RPMI8226 (cell line): ENCODE measurements at regions not wholly inside any gene's neighbourhood (a gene's known extent, or its start where the extent isn't known, plus 50 kb on each side); places are given as distances from the start of the nearest gene placed in this dataset.
"Not testable (repeated sequence)": the region's sequence is repeated elsewhere in the genome, so short reads cannot be mapped to it uniquely, and the experiment has no call there.

Experiments
- DNase-seq: peaks from one replicate; pipeline ENCODE4 v3.0.0-alpha.2; 2015

DNA sequence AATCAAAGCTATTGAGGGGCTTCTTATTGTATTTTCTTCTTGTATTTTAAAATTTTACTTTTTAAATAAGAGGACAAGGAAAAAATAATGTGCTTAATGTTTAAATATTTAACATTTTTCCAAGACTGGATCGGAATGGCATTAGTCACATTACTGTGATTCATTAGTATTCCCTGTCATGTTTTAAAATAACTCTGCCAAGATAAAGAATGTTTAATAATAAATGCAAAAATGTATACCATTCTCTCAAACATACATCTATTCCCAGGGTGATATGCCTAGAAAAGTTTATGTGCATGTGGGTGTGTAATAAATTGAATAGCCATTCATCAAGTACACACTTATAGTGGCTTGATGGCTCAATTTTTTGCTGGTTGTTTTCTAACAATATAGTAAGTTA lies 936.1 kb downstream of the PLOD2 start:
- DNase-seq: no peak

DNA sequence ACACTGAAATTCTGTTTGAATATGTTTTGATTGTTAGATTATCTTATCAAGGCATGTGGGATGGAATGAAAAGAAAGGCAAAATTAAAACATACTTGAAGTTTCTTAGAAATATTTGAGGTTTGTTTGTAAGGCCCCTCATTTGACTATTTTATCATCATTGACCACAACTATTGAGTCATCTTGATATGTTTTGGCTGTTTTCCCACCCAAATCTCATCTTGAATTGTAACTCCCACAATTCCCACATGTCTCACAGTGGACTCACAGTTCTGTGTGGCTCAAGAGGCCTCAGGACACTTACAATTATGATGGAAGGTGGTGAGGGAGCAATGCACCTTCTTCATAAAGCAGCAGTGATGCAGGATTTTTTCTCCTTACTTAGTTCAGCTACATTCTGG lies 917.1 kb downstream of the PLOD2 start:
- no peak for DNase-seq

DNA sequence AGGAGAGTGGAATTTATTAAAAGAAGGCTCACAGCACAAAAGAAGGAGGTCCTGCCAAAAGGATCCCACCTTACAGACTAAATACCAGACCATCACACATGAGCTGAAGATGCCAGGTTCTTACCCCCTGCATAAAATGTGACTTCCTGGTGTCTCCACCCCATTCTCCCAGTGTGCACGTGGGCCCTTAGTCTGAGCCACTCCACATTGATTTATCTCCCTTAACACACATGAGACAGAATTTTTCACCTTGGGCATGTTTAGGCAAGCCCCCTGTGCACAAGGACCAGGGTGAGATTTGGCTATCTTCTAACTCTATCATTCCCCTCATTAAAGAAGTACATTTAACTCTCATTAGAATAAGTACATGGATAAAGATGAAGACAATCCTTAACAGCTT lies 916.7 kb downstream of the PLOD2 start:
- DNase-seq: no peak

DNA sequence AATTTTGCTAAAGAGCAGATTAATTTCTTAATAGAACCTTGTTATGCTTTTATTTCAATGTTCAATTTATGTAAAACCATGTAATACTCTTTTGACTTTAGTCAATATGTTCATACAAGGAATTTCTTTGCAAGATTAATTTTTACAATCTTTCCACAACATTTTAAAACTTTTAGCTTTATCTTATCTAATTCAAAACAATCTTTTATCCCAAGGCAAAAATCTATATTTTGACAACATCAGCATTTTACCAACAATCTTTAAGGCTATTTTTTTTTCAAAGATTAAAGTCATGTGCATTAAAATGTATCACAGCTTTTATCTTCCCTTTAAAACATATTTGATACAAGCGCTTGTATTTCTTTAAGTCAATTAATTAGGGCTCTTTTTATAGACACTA lies 914.7 kb downstream of the PLOD2 start:
- no peak for DNase-seq

DNA sequence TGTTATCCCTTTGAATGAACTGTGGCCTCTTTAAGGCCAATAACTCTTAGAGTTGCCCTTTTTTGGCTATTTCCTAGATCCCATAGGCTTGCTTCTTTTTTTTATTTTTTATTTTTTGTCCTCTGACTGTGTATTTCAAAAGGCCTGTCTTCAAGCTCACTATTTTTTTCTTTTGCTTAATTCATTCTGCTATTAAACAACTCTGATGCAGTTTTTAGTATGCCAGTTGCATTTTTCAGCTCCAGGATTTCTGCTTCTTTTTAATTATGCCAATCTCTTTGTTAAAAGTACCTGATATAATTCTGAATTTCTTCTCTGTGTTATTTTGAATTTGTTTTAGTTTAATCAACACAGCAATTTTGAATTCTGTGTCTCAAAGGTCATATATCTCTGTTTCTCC lies 912.1 kb downstream of the PLOD2 start:
- DNase-seq: no peak

DNA sequence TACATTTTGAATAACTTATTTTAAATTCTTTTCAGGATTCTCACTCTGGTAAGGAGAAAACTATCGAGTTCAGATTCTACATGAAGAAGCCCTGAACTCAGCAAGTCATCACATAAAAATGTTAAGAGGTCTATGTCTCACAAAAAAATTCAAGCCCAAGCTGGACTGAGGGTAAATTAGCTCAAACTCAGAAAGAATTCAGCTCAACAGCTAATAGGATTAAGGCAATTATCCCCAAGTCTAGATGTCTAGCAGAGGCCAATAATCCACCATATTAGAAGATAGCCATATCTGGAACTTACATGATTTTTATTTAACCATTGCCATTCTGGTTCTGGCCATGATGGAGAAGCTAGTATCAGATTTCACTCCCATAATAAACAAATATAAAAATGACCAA lies 909.7 kb downstream of the PLOD2 start:
- no peak for DNase-seq

DNA sequence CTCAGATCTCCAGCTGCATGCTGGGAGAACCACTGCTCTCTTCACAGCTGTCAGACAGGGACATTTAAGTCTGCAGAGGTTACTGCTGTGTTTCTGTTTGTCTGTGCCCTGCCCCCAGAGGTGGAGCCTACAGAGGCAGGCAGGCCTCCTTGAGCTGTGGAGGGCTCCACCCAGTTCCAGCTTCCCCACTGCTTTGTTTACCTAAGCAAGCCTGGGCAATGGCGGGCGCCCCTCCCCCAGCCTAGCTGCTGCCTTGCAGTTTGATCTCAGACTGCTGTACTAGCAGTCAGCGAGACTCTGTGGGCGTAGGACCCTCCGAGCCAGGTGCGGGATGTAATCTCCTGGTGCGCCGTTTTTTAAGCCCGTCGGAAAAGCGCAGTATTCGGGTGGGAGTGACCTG lies 903.0 kb downstream of the PLOD2 start:
- peak; percentile 32 for DNase-seq

DNA sequence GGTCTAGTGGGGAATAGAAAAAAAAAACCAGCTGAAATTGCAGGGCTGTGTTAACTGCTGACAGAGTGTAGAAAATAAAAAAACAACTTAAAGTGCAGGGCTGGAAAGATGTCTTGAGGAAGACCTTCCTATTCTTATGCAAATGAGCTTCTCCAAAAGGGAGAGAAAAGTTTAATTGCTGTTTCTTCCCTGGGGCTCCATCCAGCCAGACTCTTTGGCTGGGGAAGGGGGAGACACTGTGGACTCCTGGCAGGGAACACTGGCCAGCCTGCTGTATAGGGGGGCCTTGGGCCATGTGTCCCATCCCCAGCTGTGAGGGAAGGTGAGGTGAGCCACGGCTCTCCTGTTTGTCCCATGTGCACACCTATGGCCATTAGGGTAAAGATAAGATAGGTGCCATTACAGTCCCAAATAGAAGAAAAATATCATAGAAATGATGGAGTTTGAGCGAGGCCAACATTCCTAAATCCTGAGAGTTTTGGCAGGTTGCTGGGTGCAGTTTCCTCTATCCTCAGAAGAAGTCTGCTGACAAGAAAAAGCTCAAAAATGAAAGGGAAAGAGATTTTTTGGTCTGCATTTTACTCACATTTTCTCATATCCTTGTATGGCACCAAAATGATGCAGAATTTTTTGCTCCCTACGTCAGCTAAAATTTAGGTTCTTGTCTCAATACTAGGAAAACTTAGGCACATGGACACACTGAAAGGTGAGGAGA lies 901.7 kb downstream of the PLOD2 start:
- no peak for DNase-seq

DNA sequence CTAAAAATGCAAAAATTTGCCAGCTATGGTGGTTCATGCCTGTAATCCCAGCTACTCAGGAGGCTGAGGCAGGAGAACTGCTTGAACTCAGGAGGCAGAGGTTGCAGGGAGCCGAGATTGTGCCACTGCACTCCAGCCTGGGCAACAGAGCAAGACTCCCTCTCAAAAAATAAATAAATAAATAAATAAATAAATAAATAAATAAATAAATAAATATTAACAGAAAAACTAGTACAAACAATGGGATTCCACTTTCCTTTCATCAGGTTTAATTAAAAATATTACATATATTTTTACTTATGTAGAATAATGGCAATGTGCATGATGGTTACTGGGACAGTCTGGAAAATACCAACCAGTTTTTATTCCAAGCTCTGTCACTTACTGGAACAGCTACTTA lies 897.5 kb downstream of the PLOD2 start:
- not testable (repeated sequence) for DNase-seq

DNA sequence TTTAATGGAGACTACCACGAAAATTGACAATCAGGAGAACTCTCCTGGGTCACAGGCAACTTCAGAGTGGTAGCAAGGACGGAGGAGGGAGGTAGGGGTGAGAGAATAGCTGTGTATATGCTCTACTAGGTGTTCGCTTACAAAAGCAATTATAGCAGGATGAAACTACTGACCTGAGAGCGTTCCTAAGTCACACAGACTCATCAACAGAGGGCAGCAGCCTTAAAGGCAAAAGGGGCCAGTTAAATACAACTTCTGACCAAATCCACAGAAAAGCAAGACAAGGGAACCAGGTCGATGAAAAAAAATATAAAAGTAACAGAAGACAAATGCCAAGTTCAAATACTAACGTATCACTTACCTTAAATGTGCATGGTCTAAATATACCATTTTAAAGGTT lies 894.6 kb downstream of the PLOD2 start:
- no peak for DNase-seq

DNA sequence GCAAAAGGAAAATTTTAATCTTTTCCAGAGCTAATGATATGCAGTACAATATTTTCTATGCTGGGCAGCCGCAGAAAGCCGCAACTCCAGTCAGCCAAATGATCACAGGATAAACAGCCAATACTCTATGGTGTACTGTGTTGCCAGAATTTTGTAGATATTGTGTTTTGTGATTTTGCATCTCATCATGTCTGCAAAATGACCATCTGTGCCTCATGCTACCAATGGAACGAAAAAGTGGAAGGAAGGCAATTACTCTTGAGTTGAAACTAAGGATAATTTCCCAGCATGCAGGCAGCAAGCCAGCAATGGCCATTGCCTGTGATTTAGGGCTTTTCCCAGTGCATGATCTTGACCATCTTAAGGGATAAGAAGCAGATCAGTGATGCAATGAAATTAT lies 891.9 kb downstream of the PLOD2 start:
- DNase-seq: no peak

DNA sequence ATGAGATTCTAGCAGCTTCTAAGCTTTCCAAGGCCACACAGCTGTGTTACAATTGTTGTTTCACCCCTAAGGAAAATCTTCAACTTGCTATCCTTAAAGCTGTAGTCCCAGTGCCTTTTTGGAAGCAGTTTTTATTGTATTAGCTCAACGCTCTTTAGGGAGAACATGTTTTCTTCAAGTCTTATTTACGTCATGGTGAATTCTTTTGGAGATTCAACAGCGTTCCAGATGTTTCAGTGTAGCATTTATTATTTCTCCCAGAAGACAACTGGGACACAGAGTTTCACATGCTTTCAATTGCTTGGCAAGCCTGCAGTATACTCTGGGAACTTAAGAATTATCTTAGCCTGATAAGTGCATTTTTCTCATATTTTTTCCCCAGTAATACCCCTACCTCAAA lies 888.3 kb downstream of the PLOD2 start:
- no peak for DNase-seq

DNA sequence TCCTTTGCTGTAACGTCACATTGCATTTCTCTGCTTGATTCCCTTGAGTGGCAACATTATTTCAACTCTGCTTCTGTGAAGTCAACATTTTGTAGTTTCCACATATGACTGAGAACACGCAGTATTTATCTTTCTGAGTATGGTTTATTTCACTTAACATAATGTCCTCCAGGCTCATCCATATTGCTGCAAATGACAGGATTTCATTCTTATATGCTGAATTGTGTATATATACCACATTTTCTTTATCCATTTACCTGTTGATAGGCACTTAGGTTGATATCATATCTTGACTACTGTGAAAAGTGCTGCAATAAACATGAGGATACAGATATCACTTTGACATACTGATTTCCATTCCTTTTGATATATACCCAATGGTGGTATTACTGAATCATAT lies 878.5 kb downstream of the PLOD2 start:
- no peak for DNase-seq

DNA sequence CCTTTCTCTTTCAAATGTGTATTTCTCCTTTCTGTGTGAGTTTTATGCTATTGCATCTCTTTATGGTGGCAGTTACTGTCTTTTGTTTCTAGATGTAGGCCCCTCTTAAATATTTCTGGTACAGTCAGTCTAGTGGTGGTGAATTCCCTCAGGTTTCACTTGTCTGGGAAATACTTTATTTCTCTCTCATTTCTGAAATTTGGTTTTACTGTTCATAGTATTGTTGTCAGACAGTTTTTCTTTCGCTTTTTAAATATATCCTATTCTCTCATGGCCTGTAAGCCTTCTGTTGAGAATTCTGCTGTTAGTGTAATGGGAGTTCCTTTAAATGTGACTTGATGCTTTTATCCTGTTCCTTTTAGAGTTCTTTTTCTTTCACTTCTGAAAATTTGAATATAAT lies 874.0 kb downstream of the PLOD2 start:
- no peak for DNase-seq

DNA sequence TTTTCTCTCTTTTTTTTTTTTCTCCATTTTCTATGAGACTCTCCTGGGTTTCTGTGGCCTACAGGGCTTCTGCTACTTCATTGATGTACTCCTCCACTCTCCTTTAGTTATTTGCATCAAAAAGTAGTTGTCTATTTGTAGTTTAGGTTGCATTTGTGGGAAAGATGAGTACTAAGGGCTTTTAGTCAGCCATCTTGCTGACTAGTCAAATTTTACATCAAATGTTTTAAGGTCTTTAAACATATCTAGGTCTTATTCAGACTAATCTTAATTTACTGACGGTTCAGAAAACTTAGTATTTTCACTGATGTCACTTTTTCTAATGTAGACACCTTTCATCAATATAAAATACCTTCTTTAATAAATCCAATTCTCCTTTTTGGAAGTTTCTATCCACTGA lies 871.0 kb downstream of the PLOD2 start:
- DNase-seq: no peak

DNA sequence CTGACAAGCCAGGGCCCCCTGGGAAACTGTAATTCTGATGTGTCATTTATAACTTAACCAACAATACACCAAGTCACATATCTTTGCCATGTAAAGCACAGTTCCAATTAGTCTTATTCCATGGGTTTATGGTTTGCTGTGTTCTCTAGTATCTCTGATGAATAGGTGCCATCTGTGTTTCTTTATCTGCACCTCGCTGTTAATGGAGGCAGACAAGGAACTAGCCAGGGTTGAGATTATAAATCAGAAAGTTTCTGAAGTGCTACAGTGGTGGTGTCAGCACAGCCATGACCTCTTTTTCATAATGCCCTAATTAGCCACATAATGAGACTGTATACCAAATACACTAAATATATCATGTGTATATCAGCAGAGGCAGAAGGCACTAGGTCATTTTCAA lies 866.4 kb downstream of the PLOD2 start:
- no peak for DNase-seq

DNA sequence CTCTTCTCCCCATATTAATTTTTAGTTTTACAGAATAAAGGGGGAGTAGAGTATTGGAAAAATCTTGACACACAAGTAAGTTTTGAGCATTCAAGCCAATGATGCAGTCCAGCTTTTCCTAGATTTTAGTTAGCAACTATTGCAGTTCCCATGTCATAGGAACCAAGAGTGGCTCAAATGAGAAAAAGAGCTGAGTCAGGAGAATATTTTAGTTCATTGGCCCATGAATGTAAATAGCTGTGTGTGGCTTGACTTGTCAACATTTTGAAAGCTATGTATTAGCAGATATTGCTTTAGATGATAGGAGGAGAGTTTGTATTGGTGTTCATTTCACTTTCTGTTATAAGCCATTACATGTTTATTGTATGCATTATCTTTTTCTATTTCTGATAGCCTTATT lies 853.7 kb downstream of the PLOD2 start:
- DNase-seq: no peak

DNA sequence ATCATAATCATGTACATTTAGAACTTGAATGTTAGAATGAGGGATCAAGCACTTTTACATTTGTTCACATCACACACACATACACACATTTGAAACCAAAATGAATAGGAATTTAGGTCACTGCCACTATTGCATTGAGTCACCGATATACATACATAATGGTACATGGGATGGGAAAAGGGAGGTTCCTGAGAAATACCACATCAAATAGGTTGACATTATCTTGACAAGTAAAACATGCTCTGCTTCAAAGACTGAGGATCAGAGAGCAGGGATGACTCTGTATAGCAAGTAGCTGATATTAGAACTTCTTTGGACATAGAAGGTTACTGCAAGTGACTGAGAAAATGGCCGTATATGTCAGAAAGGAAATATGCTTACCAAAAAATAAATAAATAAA lies 847.2 kb downstream of the PLOD2 start:
- DNase-seq: no peak

DNA sequence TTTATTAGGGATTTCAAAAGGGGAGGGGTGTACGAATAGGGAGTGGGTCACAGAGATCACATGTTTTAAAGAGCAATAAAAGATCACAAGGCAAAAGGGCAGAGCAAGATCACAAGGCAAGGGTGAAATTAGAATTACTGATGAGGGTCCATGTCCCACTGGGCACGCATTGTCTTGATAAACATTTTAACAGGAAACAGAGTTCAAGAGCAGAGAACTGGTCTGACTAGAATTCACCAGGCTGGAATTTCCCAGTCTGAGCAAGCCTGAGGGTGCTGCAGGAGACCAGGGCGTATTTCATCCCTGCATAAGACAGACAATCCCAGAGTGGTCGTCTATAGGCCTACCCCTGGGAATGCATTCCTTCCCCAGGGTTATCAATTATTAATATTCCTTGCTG lies 844.7 kb downstream of the PLOD2 start:
- not testable (repeated sequence) for DNase-seq

DNA sequence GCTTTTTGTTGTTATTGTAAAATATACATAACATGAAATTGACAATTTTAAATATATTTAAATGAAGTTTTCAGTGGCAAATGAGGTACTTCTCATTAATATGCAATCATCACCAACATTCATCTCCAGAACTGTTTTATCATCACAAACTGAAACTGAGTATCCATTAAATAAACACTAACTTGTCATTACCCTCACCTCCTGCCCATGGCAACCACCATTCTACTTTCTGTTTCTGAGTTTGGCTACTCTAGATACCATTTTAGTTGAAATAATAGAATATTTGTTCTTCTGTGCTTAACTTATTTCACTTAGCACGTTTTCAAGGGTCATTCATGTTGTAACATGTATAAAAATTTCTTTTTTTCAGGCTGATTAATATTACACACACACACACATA lies 834.3 kb downstream of the PLOD2 start:
- DNase-seq: no peak

DNA sequence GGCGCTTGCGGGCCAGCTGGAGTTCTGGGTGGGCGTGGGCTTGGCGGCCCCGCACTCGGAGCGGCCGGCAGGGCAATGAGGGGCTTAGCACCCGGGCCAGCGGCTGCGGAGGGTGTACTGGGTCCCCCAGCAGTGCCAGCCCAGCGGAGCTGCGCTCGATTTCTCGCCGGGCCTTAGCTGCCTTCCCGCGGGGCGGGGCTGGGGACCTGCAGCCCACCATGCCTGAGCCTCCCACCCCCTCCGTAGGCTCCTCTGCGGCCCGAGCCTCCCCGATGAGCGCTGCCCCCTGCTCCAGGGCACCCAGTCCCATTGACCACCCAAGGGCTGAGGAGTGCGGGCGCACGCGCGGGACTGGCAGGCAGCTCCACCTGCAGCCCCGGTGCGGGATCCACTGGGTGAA lies 827.6 kb downstream of the PLOD2 start:
- not testable (repeated sequence) for DNase-seq

DNA sequence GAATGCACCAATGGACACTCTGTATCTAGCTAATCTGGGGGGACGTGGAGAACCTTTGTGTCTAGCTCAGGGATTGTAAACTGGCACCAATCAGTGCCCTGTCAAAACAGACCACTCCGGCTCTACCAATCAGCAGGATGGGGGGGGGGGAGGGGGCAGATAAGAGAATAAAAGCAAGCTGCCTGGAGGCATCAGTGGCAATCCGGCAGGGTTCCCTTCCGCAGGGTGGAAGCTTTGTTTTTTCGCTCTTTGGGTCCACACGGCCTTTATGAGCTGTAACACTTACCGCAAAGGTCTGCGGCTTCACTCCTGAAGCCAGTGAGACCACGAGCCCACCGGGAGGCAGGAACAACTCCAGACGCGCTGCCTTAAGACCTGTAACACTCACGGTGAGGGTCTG lies 827.1 kb downstream of the PLOD2 start:
- DNase-seq: no peak

DNA sequence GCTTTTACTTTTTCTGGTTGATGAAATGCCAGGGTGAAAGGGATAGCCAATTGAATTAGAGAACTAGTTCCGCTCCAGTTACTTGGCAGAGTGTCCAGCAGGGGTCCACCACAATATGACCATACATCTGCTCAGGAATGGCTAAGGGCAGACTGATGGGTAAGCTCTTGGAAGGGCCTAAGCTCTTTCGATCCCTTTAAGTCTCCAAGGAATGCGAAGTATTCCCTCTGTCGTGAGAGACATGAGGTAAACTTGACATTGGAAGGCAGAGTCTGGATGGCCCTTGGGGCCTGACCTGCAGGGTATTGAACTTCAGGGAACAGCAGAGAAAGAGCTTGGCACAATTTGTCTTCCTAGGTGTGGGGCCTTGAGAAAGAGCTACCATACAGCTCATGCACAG lies 805.8 kb downstream of the PLOD2 start:
- DNase-seq: no peak

DNA sequence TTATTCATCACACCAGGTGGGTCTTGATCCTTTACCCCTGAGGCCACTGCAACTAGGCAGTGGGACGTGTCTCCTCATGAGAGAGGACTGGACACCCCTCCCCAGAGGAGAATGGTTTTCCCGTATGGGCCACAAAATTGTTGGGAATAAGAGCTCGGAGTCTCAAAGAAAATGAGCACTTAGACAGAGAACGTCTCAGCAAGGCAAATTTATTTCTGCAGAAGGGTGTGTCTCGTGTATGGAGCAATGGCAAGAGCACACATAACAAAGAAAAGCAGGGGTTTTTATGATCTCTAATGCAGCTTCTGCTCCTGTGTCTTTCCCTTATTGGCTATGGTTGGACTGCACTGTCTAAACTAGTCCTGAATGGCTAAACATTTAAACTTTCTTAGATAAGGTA lies 803.5 kb downstream of the PLOD2 start:
- no peak for DNase-seq

DNA sequence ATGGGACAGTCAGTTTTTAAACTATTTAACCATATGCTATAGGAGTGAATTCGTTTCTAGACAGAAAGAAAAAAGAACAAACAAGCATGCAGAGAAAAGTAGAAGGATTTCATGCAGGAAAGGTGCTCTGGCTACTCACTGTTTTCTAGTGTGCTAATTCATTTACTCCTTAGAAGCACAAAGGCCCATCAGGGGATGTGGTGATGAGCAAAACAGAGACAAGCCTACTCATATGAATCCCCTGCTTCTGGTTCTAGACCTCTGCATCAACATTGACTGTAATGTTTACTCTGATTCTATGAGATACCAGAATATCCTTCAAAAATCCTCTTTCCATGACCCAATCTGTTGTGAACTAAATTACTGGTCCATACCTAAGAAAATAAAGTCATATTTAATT lies 801.9 kb downstream of the PLOD2 start:
- no peak for DNase-seq

DNA sequence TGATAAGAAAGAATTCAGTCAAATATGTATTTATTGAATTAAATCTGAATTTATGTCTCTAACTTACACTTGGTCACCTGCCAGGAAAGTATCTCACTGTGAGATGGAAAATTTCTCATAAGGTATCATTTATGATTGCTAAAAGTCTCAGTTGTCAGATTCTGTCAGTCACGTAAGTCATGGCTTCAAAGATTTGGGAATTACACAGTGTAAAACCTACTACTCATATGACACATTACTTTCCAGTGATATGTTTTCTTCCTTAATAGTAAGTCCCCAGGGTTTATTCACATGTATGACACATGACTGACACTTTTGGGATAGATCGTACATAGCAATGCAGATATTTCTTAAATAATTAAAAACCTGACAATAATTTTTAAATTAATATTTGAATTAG lies 792.2 kb downstream of the PLOD2 start:
- no peak for DNase-seq
